ENCODE measurements at regions not wholly inside any gene's neighbourhood (a gene's known extent, or its start where the extent isn't known, plus 50 kb on each side); places are given as distances from the start of the nearest gene placed in this dataset.

DNA sequence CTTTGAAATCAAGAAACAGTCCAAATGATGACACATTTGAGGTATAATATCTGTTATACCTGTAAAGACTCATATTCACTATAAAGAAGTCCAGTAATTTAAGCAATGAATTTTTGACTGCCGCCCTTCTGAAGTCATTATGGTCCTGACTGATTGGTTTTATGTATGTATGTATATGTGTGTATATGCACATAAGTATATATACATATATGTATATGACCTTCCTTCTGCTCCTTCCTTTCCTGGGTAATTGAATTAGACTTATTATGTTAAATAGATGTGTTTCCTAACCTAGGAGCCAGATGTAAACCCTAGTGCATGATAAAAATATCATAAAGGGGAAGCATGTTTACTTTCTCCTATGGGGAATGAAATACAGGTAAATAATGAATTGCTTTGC lies 343.1 kb upstream of the BRINP1 start:
- DNase-seq (ENCODE audit: low read depth, low spot score) (no peak), ATAC-seq (no peak)
- no peak overlapping the region for H3K27ac ChIP-seq (ENCODE audit: low read length)
- TF ChIP-seq, protein P1, sequence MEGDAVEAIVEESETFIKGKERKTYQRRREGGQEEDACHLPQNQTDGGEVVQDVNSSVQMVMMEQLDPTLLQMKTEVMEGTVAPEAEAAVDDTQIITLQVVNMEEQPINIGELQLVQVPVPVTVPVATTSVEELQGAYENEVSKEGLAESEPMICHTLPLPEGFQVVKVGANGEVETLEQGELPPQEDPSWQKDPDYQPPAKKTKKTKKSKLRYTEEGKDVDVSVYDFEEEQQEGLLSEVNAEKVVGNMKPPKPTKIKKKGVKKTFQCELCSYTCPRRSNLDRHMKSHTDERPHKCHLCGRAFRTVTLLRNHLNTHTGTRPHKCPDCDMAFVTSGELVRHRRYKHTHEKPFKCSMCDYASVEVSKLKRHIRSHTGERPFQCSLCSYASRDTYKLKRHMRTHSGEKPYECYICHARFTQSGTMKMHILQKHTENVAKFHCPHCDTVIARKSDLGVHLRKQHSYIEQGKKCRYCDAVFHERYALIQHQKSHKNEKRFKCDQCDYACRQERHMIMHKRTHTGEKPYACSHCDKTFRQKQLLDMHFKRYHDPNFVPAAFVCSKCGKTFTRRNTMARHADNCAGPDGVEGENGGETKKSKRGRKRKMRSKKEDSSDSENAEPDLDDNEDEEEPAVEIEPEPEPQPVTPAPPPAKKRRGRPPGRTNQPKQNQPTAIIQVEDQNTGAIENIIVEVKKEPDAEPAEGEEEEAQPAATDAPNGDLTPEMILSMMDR (IDR thresholded peaks at IDR 0.05) = no peak
- TF ChIP-seq SIN3A (IDR thresholded peaks at IDR 0.05; ENCODE audit: borderline replicate concordance, insufficient read depth, low read depth, low read length) = no peak
- TF ChIP-seq TCF7L2 (IDR thresholded peaks at IDR 0.05; ENCODE audit: low read depth, low read length) = no peak
- TF ChIP-seq, protein P2, sequence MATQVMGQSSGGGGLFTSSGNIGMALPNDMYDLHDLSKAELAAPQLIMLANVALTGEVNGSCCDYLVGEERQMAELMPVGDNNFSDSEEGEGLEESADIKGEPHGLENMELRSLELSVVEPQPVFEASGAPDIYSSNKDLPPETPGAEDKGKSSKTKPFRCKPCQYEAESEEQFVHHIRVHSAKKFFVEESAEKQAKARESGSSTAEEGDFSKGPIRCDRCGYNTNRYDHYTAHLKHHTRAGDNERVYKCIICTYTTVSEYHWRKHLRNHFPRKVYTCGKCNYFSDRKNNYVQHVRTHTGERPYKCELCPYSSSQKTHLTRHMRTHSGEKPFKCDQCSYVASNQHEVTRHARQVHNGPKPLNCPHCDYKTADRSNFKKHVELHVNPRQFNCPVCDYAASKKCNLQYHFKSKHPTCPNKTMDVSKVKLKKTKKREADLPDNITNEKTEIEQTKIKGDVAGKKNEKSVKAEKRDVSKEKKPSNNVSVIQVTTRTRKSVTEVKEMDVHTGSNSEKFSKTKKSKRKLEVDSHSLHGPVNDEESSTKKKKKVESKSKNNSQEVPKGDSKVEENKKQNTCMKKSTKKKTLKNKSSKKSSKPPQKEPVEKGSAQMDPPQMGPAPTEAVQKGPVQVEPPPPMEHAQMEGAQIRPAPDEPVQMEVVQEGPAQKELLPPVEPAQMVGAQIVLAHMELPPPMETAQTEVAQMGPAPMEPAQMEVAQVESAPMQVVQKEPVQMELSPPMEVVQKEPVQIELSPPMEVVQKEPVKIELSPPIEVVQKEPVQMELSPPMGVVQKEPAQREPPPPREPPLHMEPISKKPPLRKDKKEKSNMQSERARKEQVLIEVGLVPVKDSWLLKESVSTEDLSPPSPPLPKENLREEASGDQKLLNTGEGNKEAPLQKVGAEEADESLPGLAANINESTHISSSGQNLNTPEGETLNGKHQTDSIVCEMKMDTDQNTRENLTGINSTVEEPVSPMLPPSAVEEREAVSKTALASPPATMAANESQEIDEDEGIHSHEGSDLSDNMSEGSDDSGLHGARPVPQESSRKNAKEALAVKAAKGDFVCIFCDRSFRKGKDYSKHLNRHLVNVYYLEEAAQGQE (IDR thresholded peaks at IDR 0.05; ENCODE audit: insufficient read depth in 1 of 2, low read depth in 2 of 2, low read length in 1 of 2) = no peak
- TF ChIP-seq POLR2AphosphoS5 (IDR thresholded peaks at IDR 0.05; ENCODE audit: low read depth, low read length) = no peak
- H3K36me3 ChIP-seq (ENCODE audit: control insufficient read depth, insufficient read depth, low read length) = no peaks in the 10 kb centered on the region
- CTCF ChIA-PET = no interaction called here
- BruUV-seq (replicated peaks) = no TSS peak
- no peak overlapping the region for H3K4me3 ChIP-seq (ENCODE audit: low read depth in 2 of 2, low read length in 2 of 2)
- no peaks in the 10 kb centered on the region for H3K4me1 ChIP-seq (ENCODE audit: control insufficient read depth, insufficient read depth, low read length)
- in situ Hi-C loops (cut with HindIII; ENCODE audit: low pct_unique_long_range_greater_than_20kb, low sequenced_read_pairs) (no loop called here), intact Hi-C loops (cut with micrococcal nuclease; ENCODE audit: unreplicated experiment) (no loop called here)
- POLR2A ChIA-PET = no interaction called here
- H3K9me3 ChIP-seq (ENCODE audit: control insufficient read depth, insufficient read depth, low read depth, low read length) = no peaks in the 10 kb centered on the region
- no peaks in the 10 kb centered on the region for H3K27me3 ChIP-seq (ENCODE audit: control insufficient read depth, insufficient read depth, low read length)

DNA sequence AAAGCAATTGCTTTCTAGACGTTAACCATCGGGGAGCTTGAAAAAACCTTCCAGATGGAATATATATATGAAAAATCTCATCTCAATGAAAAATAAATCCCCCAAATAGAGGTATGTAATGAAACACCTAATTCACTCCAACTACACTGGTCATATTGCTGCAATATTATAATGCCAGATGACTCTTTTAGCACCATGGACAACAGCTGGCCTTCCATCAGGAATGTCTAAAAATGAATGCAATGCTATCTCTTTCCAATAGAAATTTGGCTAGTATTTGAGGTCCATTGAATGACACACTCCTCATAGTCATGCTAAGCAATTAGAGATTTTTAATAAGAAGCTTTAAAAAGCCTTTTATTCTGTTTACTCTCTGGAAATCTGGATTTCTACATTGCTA lies 340.2 kb upstream of the BRINP1 start:
- TF ChIP-seq SIN3A (IDR thresholded peaks at IDR 0.05; ENCODE audit: borderline replicate concordance, insufficient read depth, low read depth, low read length) (no peak), POLR2AphosphoS5 (IDR thresholded peaks at IDR 0.05; ENCODE audit: low read depth, low read length) (no peak), TCF7L2 (IDR thresholded peaks at IDR 0.05; ENCODE audit: low read depth, low read length) (no peak)
- TF ChIP-seq, protein P1 (IDR thresholded peaks at IDR 0.05) = no peak
- TF ChIP-seq, protein P2 (IDR thresholded peaks at IDR 0.05; ENCODE audit: insufficient read depth in 1 of 2, low read depth in 2 of 2, low read length in 1 of 2) = no peak

More for the DNA sequence above, 340.2 kb upstream of the BRINP1 start:
- DNase-seq (ENCODE audit: low read depth, low spot score) = no peak
- Histone ChIP-seq H3K9me3 (ENCODE audit: control insufficient read depth, insufficient read depth, low read depth, low read length) (no peaks in the 10 kb centered on the region), H3K4me1 (ENCODE audit: control insufficient read depth, insufficient read depth, low read length) (no peaks in the 10 kb centered on the region), H3K27ac (ENCODE audit: low read length) (no peak overlapping the region), H3K4me3 (ENCODE audit: low read depth in 2 of 2, low read length in 2 of 2) (no peak overlapping the region), H3K36me3 (ENCODE audit: control insufficient read depth, insufficient read depth, low read length) (no peaks in the 10 kb centered on the region), H3K27me3 (ENCODE audit: control insufficient read depth, insufficient read depth, low read length) (no peaks in the 10 kb centered on the region)
- CTCF ChIA-PET = no interaction called here
- BruUV-seq (replicated peaks) = no TSS peak
- POLR2A ChIA-PET = no interaction called here
- intact Hi-C loops (cut with micrococcal nuclease; ENCODE audit: unreplicated experiment) = no loop called here
- in situ Hi-C loops (cut with HindIII; ENCODE audit: low pct_unique_long_range_greater_than_20kb, low sequenced_read_pairs) = no loop called here
- no peak for ATAC-seq
